OCI-LY3 (cell line): ENCODE measurements at regions not wholly inside any gene's neighbourhood (a gene's known extent, or its start where the extent isn't known, plus 50 kb on each side); places are given as distances from the start of the nearest gene placed in this dataset.

ENCODE experiments used
- EZH2phosphoT487 ChIP-seq: fragments of 200-600 bp; shearing (Covaris generic); IDR thresholded peaks from 2 replicates; pipeline ENCODE4 v1.6.1; 2018; ENCODE audit warnings: antibody characterized with exemption, mixed run types, low read depth
- TF ChIP-seq, protein P1 (sequence below): fragments of 200-600, 300-600 bp; sonication (generic); IDR thresholded peaks from 2 replicates; pipeline ENCODE4 v1.5.1; 2014; ENCODE audit warnings: antibody characterized with exemption, low read length, low read depth

DNA sequence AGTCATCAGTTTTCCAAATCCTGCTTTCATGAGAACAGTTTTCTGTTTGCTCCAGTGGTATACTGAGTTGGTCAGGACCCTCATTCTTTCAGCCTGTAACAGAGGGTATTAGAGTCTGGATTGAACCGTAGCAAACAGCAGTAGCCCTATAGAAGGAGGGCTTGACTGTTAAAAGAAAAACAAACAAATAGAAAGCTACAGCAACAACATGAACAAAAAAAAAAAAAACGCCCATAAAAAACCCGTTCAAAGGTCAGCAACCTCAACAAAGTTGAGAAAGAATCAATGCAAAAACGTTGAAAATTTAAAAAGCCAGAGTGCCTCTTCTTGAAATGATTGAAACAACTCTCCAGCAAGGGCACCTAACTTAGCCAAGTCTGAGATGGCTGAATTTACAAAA is 64.7 kb upstream of the UGT2B10 start:
- TF ChIP-seq, protein P1, sequence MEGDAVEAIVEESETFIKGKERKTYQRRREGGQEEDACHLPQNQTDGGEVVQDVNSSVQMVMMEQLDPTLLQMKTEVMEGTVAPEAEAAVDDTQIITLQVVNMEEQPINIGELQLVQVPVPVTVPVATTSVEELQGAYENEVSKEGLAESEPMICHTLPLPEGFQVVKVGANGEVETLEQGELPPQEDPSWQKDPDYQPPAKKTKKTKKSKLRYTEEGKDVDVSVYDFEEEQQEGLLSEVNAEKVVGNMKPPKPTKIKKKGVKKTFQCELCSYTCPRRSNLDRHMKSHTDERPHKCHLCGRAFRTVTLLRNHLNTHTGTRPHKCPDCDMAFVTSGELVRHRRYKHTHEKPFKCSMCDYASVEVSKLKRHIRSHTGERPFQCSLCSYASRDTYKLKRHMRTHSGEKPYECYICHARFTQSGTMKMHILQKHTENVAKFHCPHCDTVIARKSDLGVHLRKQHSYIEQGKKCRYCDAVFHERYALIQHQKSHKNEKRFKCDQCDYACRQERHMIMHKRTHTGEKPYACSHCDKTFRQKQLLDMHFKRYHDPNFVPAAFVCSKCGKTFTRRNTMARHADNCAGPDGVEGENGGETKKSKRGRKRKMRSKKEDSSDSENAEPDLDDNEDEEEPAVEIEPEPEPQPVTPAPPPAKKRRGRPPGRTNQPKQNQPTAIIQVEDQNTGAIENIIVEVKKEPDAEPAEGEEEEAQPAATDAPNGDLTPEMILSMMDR, result no peak
- no peak for TF ChIP-seq EZH2phosphoT487
